AG10803 (cell line): ENCODE measurements at regions not wholly inside any gene's neighbourhood (a gene's known extent, or its start where the extent isn't known, plus 50 kb on each side); places are given as distances from the start of the nearest gene placed in this dataset.
A peak's percentile ranks its signal among the peaks of the same experiment; 100 is the strongest.

ENCODE experiments used
- DNase-seq: peaks from one replicate; pipeline ENCODE4 v3.0.0; 2010; ENCODE audit warnings: low read depth
- H3K4me3 ChIP-seq: 2 replicates; pipeline ENCODE4 v1.5.1; 2011; ENCODE audit warnings: mild to moderate bottlenecking, low read length, control low read depth
- TF ChIP-seq, protein P1 (sequence below): conservative IDR thresholded peaks from 2 replicates; pipeline ENCODE4 v1.5.1; 2011; ENCODE audit warnings: mild to moderate bottlenecking, low read length, control low read depth, inconsistent platforms

DNA sequence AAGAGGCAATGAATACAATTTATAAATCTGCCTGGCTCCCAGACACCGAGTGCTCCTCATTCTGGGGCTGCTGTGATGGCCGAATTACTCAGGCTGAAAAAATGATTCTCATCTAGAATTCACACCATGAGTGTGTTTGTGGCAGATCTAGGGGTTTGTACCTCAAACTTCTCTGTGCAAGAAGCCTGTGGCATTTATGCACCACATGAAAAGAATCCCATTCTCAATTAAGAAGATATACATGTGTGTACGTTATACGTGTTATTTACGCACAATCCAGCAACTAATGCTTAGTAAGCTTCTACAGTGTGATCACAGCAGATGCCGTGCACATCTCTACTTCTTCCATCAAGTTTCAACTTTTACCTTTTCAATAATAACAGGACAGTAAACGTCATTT lies 476.8 kb downstream of the SHQ1 start:
- TF ChIP-seq, protein P1, sequence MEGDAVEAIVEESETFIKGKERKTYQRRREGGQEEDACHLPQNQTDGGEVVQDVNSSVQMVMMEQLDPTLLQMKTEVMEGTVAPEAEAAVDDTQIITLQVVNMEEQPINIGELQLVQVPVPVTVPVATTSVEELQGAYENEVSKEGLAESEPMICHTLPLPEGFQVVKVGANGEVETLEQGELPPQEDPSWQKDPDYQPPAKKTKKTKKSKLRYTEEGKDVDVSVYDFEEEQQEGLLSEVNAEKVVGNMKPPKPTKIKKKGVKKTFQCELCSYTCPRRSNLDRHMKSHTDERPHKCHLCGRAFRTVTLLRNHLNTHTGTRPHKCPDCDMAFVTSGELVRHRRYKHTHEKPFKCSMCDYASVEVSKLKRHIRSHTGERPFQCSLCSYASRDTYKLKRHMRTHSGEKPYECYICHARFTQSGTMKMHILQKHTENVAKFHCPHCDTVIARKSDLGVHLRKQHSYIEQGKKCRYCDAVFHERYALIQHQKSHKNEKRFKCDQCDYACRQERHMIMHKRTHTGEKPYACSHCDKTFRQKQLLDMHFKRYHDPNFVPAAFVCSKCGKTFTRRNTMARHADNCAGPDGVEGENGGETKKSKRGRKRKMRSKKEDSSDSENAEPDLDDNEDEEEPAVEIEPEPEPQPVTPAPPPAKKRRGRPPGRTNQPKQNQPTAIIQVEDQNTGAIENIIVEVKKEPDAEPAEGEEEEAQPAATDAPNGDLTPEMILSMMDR = no peak
- DNase-seq = peak; percentile 18
- H3K4me3 ChIP-seq = no peak overlapping the region

DNA sequence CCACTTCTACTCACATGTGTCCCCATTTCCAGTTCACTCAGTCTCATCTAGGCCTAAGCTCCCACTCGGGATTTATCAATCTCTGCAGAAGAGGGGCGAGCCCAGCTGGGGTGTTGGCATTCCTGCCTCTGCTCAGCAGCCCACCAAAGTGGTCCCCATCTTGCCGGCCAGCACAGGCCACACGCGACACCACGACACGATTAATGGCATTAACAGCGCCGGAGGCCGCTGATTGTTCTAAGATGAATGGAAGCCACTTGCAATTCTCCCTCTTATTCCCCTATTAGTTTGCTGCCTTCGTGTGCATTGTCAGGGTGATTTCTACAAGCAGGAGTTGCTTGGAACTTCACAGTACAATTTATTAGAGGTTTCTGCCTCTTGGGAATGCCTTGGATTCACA lies 477.3 kb downstream of the SHQ1 start:
- no peak overlapping the region for H3K4me3 ChIP-seq
- no peak for DNase-seq
- TF ChIP-seq, protein P1 = no peak

DNA sequence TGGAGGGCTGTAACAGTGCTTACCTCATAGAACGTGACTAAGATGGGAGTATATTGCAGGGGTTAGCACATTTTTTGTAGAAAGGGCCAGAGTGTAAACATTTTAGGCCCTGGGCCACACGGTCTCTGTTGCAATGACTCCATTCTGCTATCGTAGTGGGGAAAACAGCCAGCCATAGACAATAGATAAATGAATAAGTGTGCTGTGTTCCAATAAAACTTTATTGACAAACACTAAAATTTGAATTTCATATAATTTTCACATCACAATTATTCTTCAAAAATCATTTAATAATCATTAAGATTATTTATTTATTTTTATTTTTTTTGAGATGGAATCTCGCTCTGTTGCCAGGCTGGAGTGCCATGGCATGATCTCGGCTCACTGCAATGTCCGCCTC lies 478.6 kb downstream of the SHQ1 start:
- TF ChIP-seq, protein P1 = no peak
- DNase-seq = no peak
- no peak overlapping the region for H3K4me3 ChIP-seq

DNA sequence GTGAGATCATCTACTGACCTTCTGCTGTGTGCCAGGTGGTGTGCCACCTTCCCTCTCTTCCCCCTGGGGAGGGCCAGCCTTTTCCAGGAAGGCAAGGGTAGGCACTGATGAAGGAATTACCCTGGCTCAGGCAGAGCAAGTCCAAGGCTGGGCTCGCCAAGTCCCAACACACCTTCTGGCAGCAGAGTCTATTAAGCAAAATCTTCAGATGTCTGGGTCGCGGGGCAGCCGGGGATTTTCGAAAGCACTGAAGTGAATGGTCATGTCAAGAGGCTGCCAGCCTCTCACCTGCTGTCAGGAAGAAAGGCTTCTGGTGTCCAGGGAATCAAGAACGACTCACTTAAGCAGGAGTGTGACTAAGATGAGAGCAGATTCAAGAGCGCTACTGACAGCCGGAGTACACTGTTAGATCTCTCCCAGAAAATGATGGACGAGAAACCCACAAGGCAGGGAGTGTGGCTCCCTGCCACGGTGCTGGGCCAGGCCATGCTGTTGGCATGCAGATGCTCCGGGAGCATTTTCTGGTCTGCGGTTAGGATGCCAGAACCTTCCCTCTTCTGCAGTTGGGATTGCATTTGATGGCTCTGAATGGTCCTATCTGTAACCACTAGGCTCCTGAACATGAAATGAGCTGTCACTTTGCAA lies 479.8 kb downstream of the SHQ1 start:
- TF ChIP-seq, protein P1 = no peak
- DNase-seq = peak; percentile 83
- H3K4me3 ChIP-seq = no peak overlapping the region

DNA sequence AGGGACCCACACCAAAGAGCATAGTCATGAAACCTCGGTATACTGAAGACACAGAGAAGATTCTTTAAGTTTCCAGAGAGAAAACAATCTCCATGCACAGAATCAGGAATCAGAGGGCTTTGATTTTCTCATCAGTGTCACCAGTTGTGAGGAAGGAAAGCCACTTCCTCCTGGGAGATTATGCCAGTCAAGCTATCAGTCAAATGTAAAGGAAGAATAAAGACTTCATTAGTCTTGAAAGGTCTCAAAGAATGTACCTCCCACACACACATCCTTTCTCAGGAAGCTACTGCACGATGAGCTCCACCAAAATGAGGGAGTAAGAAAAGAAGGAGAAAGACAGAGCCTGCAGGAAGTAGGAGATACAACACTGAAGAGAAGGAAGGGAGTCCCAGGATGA lies 486.3 kb downstream of the SHQ1 start:
- DNase-seq = no peak
- TF ChIP-seq, protein P1 = no peak
- H3K4me3 ChIP-seq = no peak overlapping the region

DNA sequence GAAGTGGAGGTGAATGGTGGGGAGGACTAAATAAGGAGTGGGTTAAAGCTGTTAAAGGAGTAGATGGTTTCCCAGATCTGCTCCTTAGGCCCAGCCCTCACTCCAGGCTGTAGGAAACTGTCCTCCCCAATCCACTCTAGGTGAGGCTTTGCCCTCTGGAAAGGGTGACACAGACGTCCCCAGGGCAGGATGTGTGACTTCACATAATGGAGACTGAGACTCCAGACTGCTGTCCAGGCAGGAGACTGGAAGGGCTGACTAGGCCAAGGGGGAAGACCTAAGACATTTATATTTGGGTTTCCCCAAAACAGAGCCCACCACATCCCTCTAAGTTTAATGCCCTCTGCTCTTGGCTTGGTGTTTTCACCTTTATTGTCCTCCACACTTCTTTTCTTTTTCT lies 488.5 kb downstream of the SHQ1 start:
- TF ChIP-seq, protein P1 = no peak
- no peak for DNase-seq
- H3K4me3 ChIP-seq = no peak overlapping the region

DNA sequence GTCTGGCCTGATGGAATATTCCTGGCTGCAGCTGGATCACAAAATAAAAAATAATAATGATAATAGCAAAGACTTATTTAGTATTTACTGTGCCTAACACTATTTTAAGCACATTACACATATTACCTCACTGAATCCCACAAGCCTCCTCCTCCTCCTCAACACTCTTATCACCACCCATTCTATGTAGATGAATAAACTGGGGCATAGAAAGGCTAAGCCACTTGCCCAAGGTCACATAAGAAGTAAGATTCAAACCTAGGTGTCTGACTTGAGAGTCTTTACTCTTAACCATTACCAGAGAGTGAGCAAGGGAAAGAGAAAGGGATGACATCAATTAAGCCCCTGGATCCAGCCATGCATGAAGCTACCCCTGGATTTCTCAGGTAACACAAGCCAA lies 493.1 kb downstream of the SHQ1 start:
- no peak for DNase-seq
- H3K4me3 ChIP-seq = no peak overlapping the region
- TF ChIP-seq, protein P1 = no peak
